Large intestine (tissue), 3 donors: ENCODE measurements at regions not wholly inside any gene's neighbourhood (a gene's known extent, or its start where the extent isn't known, plus 50 kb on each side); places are given as distances from the start of the nearest gene placed in this dataset.

Source experiments
- DNase-seq, 2 donors: peaks; one replicate each; pipeline versions ENCODE4 v3.0.0 to v3.0.0-alpha.2; 2013
- H3K27ac ChIP-seq: one replicate; pipeline ENCODE4 v1.5.1; 2013; ENCODE audit warnings: low read length
- H3K27me3 ChIP-seq: 2 replicates; pipeline ENCODE4 v1.6.1; 2013; ENCODE audit warnings: low read length; ENCODE audit not compliant: control insufficient read depth, insufficient read depth
- H3K36me3 ChIP-seq: 2 replicates; pipeline ENCODE4 v1.6.1; 2013; ENCODE audit warnings: low read length; ENCODE audit not compliant: control insufficient read depth, insufficient read depth
- H3K4me1 ChIP-seq: one replicate; pipeline ENCODE4 v1.6.1; 2013; ENCODE audit warnings: low read length; ENCODE audit not compliant: control insufficient read depth, insufficient read depth
- H3K4me3 ChIP-seq: one replicate; pipeline ENCODE4 v1.5.1; 2013; ENCODE audit warnings: low read length
- H3K9me3 ChIP-seq: one replicate; pipeline ENCODE4 v1.6.1; 2013; ENCODE audit warnings: mild to moderate bottlenecking, low read depth, low read length, moderate library complexity; ENCODE audit not compliant: control insufficient read depth
- WGBS: methylation state at CpG from one replicate; pipeline ENCODE4 v1.1.5; 2013; ENCODE audit warnings: low lambda C conversion rate; ENCODE audit not compliant: insufficient coverage; 5-methylcytosine and 5-hydroxymethylcytosine counted together

GRCh38 chr9:2963307-2963706 lies 119.4 kb upstream of the PUM3 start:
- Histone ChIP-seq H3K4me1 (no peaks in the 10 kb centered on the region), H3K36me3 (no peaks in the 10 kb centered on the region), H3K27me3 (no peaks in the 10 kb centered on the region), H3K4me3 (no peak overlapping the region), H3K9me3 (no peaks in the 10 kb centered on the region), H3K27ac (no peak overlapping the region)
- no peak for DNase-seq
- no CpG with 5 or more reads among the region's 2 CpGs for WGBS

GRCh38 chr9:2962471-2963172 lies 118.7 kb upstream of the PUM3 start:
- H3K27me3 ChIP-seq: no peaks in the 10 kb centered on the region
- no peaks in the 10 kb centered on the region for H3K36me3 ChIP-seq
- H3K4me1 ChIP-seq: no peaks in the 10 kb centered on the region
- 73% methylated on average over 2 of the region's 6 CpGs for WGBS
- H3K9me3 ChIP-seq: no peaks in the 10 kb centered on the region
- no peak for DNase-seq
- no peak overlapping the region for H3K27ac ChIP-seq
- H3K4me3 ChIP-seq: no peak overlapping the region

GRCh38 chr9:2958219-2958618 lies 114.3 kb upstream of the PUM3 start:
- Histone ChIP-seq H3K9me3 (no peaks in the 10 kb centered on the region), H3K36me3 (no peaks in the 10 kb centered on the region), H3K4me3 (no peak overlapping the region), H3K4me1 (no peaks in the 10 kb centered on the region), H3K27me3 (no peaks in the 10 kb centered on the region), H3K27ac (no peak overlapping the region)
- WGBS: no CpG with 5 or more reads among the region's 2 CpGs
- DNase-seq: no peak

- no peak overlapping the region for H3K27ac ChIP-seq
- H3K4me1 ChIP-seq: no peaks in the 10 kb centered on the region
- no peak for DNase-seq
- WGBS: 83% methylated on average over 1 of the region's 6 CpGs
- H3K36me3 ChIP-seq: no peaks in the 10 kb centered on the region
- no peaks in the 10 kb centered on the region for H3K9me3 ChIP-seq
- H3K27me3 ChIP-seq: no peaks in the 10 kb centered on the region
- no peak overlapping the region for H3K4me3 ChIP-seq
Observed at GRCh38 chr9:2957656-2958200, 113.8 kb upstream of the PUM3 start.

- no peak overlapping the region for H3K4me3 ChIP-seq
- no peaks in the 10 kb centered on the region for H3K9me3 ChIP-seq
- DNase-seq: no peak
- H3K27me3 ChIP-seq: no peaks in the 10 kb centered on the region
- 20% methylated on average over 1 of the region's 2 CpGs for WGBS
- H3K27ac ChIP-seq: no peak overlapping the region
- no peaks in the 10 kb centered on the region for H3K36me3 ChIP-seq
- no peaks in the 10 kb centered on the region for H3K4me1 ChIP-seq
Observed at GRCh38 chr9:2955575-2955974, 111.7 kb upstream of the PUM3 start.

GRCh38 chr9:2939368-2939767 lies 95.5 kb upstream of the PUM3 start:
- Histone ChIP-seq H3K27ac (no peak overlapping the region), H3K9me3 (no peaks in the 10 kb centered on the region), H3K36me3 (no peaks in the 10 kb centered on the region), H3K4me1 (no peaks in the 10 kb centered on the region), H3K27me3 (no peaks in the 10 kb centered on the region), H3K4me3 (no peak overlapping the region)
- DNase-seq: no peak
- 100% methylated on average over 1 of the region's 1 CpG for WGBS

- WGBS: no CpG with 5 or more reads among the region's 1 CpG
Observed at GRCh38 chr9:2936221-2936620, 92.3 kb upstream of the PUM3 start.

GRCh38 chr9:2934883-2935282 lies 91.0 kb upstream of the PUM3 start:
- Histone ChIP-seq H3K4me3 (no peak overlapping the region), H3K4me1 (no peaks in the 10 kb centered on the region), H3K9me3 (no peaks in the 10 kb centered on the region), H3K27me3 (no peaks in the 10 kb centered on the region), H3K36me3 (no peaks in the 10 kb centered on the region), H3K27ac (no peak overlapping the region)
- DNase-seq: no peak
- no CpG with 5 or more reads among the region's 7 CpGs for WGBS

More at GRCh38 chr9:2936221-2936620, 92.3 kb upstream of the PUM3 start:
- H3K27ac ChIP-seq: no peak overlapping the region
- no peaks in the 10 kb centered on the region for H3K36me3 ChIP-seq
- no peak overlapping the region for H3K4me3 ChIP-seq
- no peaks in the 10 kb centered on the region for H3K4me1 ChIP-seq
- DNase-seq: no peak
- H3K9me3 ChIP-seq: no peaks in the 10 kb centered on the region
- H3K27me3 ChIP-seq: no peaks in the 10 kb centered on the region

GRCh38 chr9:2934241-2934650 lies 90.4 kb upstream of the PUM3 start:
- Histone ChIP-seq H3K4me3 (no peak overlapping the region), H3K27me3 (no peaks in the 10 kb centered on the region), H3K9me3 (no peaks in the 10 kb centered on the region), H3K27ac (no peak overlapping the region), H3K36me3 (no peaks in the 10 kb centered on the region), H3K4me1 (no peaks in the 10 kb centered on the region)
- no CpG with 5 or more reads among the region's 7 CpGs for WGBS
- no peak for DNase-seq

GRCh38 chr9:2933165-2934095 lies 89.5 kb upstream of the PUM3 start:
- H3K27ac ChIP-seq: no peak overlapping the region
- H3K4me1 ChIP-seq: no peaks in the 10 kb centered on the region
- H3K9me3 ChIP-seq: no peaks in the 10 kb centered on the region
- no peak overlapping the region for H3K4me3 ChIP-seq
- no peaks in the 10 kb centered on the region for H3K36me3 ChIP-seq
- no CpG with 5 or more reads among the region's 47 CpGs for WGBS
- no peaks in the 10 kb centered on the region for H3K27me3 ChIP-seq
- DNase-seq: no peak
